ENCODE measurements at regions not wholly inside any gene's neighbourhood (a gene's known extent, or its start where the extent isn't known, plus 50 kb on each side); places are given as distances from the start of the nearest gene placed in this dataset.

GRCh38 chr21:26659182-26659581 is 86.1 kb upstream of the CYYR1 start:
- FAIRE-seq: no peak
- ChIA-PET POLR2A (no interaction called here), CTCF (no interaction called here)
- Histone ChIP-seq H3K79me2 (ENCODE audit: control insufficient read depth, insufficient read depth, low read length) (no peaks in the 10 kb centered on the region), H3K4me1 (ENCODE audit: control insufficient read depth, extremely low read depth, insufficient read depth, low read length) (no peaks in the 10 kb centered on the region), H4K20me1 (replicated peaks; ENCODE audit: control insufficient read depth, extremely low read depth, insufficient read depth, low read length) (no peaks in the 10 kb centered on the region), H3K36me3 (ENCODE audit: control insufficient read depth in 2 of 2, extremely low read depth in 1 of 2, insufficient read depth in 2 of 2, low read length in 2 of 2) (no peaks in the 10 kb centered on the region), H3K9me3 (replicated peaks; ENCODE audit: control insufficient read depth, insufficient read depth, low read length) (no peaks in the 10 kb centered on the region), H2AFZ (ENCODE audit: low read depth, low read length) (no peak overlapping the region), H3K27ac (ENCODE audit: insufficient read depth, low read depth, low read length) (no peak overlapping the region), H3K9me1 (replicated peaks; ENCODE audit: control insufficient read depth, extremely low read depth, insufficient read depth, low read length) (no peaks in the 10 kb centered on the region), H3K4me3 (replicated peaks in 1 of 3; ENCODE audit: insufficient read depth in 1 of 3, low read depth in 1 of 3, low read length in 3 of 3) (no peak overlapping the region), H3K4me2 (ENCODE audit: insufficient read depth, low read length) (no peak overlapping the region), H3K9ac (replicated peaks; ENCODE audit: extremely low read depth, insufficient read depth, low read length) (no peak overlapping the region), H3K27me3 (ENCODE audit: control insufficient read depth in 2 of 2, insufficient read depth in 2 of 2, low read length in 2 of 2) (no peaks in the 10 kb centered on the region)
- DNase-seq (ENCODE audit: low read depth, low spot score): no peak
- TF ChIP-seq MYC (IDR thresholded peaks at IDR 0.05; ENCODE audit: low read depth, low read length): no peak
- TF ChIP-seq, protein P1, sequence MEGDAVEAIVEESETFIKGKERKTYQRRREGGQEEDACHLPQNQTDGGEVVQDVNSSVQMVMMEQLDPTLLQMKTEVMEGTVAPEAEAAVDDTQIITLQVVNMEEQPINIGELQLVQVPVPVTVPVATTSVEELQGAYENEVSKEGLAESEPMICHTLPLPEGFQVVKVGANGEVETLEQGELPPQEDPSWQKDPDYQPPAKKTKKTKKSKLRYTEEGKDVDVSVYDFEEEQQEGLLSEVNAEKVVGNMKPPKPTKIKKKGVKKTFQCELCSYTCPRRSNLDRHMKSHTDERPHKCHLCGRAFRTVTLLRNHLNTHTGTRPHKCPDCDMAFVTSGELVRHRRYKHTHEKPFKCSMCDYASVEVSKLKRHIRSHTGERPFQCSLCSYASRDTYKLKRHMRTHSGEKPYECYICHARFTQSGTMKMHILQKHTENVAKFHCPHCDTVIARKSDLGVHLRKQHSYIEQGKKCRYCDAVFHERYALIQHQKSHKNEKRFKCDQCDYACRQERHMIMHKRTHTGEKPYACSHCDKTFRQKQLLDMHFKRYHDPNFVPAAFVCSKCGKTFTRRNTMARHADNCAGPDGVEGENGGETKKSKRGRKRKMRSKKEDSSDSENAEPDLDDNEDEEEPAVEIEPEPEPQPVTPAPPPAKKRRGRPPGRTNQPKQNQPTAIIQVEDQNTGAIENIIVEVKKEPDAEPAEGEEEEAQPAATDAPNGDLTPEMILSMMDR (IDR thresholded peaks at IDR 0.05; ENCODE audit: extremely low read depth in 1 of 2, insufficient read depth in 1 of 2, low read depth in 1 of 2, low read length in 2 of 2): no peak
- TF ChIP-seq, protein P2, sequence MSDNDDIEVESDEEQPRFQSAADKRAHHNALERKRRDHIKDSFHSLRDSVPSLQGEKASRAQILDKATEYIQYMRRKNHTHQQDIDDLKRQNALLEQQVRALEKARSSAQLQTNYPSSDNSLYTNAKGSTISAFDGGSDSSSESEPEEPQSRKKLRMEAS (IDR thresholded peaks at IDR 0.05; ENCODE audit: insufficient read depth, insufficient read length): no peak
- TF ChIP-seq FOS (IDR thresholded peaks at IDR 0.05; ENCODE audit: borderline replicate concordance, insufficient read depth, low read length): no peak
- no peak for TF ChIP-seq GATA2 (IDR thresholded peaks at IDR 0.05; ENCODE audit: insufficient read depth, insufficient read length, low read depth, low read length)
- no peak for TF ChIP-seq EZH2 (IDR thresholded peaks at IDR 0.05; ENCODE audit: borderline replicate concordance, low read depth, low read length, severe bottlenecking)
- TF ChIP-seq POLR2AphosphoS5 (IDR thresholded peaks at IDR 0.05; ENCODE audit: insufficient read depth, low read depth, low read length): no peak
- TF ChIP-seq JUN (IDR thresholded peaks at IDR 0.05; ENCODE audit: borderline replicate concordance, insufficient read depth, insufficient read length, low read depth): no peak
- no peak for TF ChIP-seq POLR2A (IDR thresholded peaks at IDR 0.05; ENCODE audit: low read depth, low read length)
- intact Hi-C loops (cut with micrococcal nuclease): no loop called here
- no TSS peak for BruUV-seq (replicated peaks)
- dilution Hi-C loops (cut with MboI; ENCODE audit: extremely low pct_ligation_motif_present, low sequenced_read_pairs): no loop called here
